HG02678 (cell line): ENCODE measurements at regions not wholly inside any gene's neighbourhood (a gene's known extent, or its start where the extent isn't known, plus 50 kb on each side); places are given as distances from the start of the nearest gene placed in this dataset.

ENCODE experiments used
- ATAC-seq: cut with Tn5 transposase; IDR thresholded peaks from one replicate; pipeline ENCODE4 v1.9.1; 2021; ENCODE audit warnings: mild to moderate bottlenecking, moderate library complexity; ENCODE audit not compliant: unreplicated experiment

GRCh38 chr11:10387206-10388083 is 67.6 kb upstream of the AMPD3 start:
- no peak for ATAC-seq

GRCh38 chr11:10388101-10388500 is 67.0 kb upstream of the AMPD3 start:
- ATAC-seq, result no peak

GRCh38 chr11:10388574-10388973 is 66.5 kb upstream of the AMPD3 start:
- ATAC-seq, result no peak

GRCh38 chr11:10390375-10390774 is 64.7 kb upstream of the AMPD3 start:
- no peak for ATAC-seq

GRCh38 chr11:10392095-10393079 is 62.7 kb upstream of the AMPD3 start:
- no peak for ATAC-seq

- no peak for ATAC-seq
Measured at GRCh38 chr11:10394229-10395101, 60.6 kb upstream of the AMPD3 start.

GRCh38 chr11:10395166-10395897 is 59.7 kb upstream of the AMPD3 start:
- no peak for ATAC-seq

GRCh38 chr11:10396771-10397170 is 58.3 kb upstream of the AMPD3 start:
- no peak for ATAC-seq

- no peak for ATAC-seq
Measured at GRCh38 chr11:10397226-10397987, 57.7 kb upstream of the AMPD3 start.

- ATAC-seq, result no peak
Measured at GRCh38 chr11:10398525-10398924, 56.5 kb upstream of the AMPD3 start.

GRCh38 chr11:10400856-10401255 is 54.2 kb upstream of the AMPD3 start:
- ATAC-seq, result no peak

GRCh38 chr11:10401256-10401655 is 53.8 kb upstream of the AMPD3 start:
- ATAC-seq, result no peak

- ATAC-seq, result no peak
Measured at GRCh38 chr11:10401696-10402392, 53.2 kb upstream of the AMPD3 start.
